RWPE2 (cell line): ENCODE measurements at regions not wholly inside any gene's neighbourhood (a gene's known extent, or its start where the extent isn't known, plus 50 kb on each side); places are given as distances from the start of the nearest gene placed in this dataset.

Source experiments
- ATAC-seq: fragments of 200-7000 bp; cut with Tn5 transposase; 3 replicates; pipeline ENCODE4 v1.9.1; 2021; ENCODE audit warnings: low read depth
- DNase-seq: peaks from one replicate; pipeline ENCODE4 v3.0.0-alpha.2; 2020; ENCODE audit warnings: low spot score
- H3K27ac ChIP-seq: fragments of 450-650 bp; 2 replicates; pipeline ENCODE4 v1.5.1; 2017; ENCODE audit warnings: mild to moderate bottlenecking; ENCODE audit not compliant: poor library complexity, severe bottlenecking
- H3K27me3 ChIP-seq: fragments of 250-450 bp; sonication (Bioruptor Pico); 2 replicates; pipeline ENCODE4 v1.5.1; 2021; ENCODE audit warnings: mild to moderate bottlenecking, moderate library complexity; ENCODE audit not compliant: insufficient read depth, poor library complexity, severe bottlenecking
- H3K36me3 ChIP-seq: fragments of 250-450 bp; sonication (Bioruptor Pico); 2 replicates; pipeline ENCODE4 v1.5.1; 2020; ENCODE audit warnings: low read depth, mild to moderate bottlenecking, moderate library complexity
- H3K4me1 ChIP-seq: fragments of 250-450 bp; sonication (Bioruptor Pico); 2 replicates; pipeline ENCODE4 v1.5.1; 2021; ENCODE audit warnings: mild to moderate bottlenecking, moderate library complexity; ENCODE audit not compliant: insufficient read depth, poor library complexity, severe bottlenecking
- H3K4me3 ChIP-seq: fragments of 250-450 bp; sonication (Bioruptor Pico); 2 replicates; pipeline ENCODE4 v1.5.1; 2021; ENCODE audit warnings: mild to moderate bottlenecking, moderate library complexity; ENCODE audit not compliant: severe bottlenecking
- H3K9me3 ChIP-seq: fragments of 250-450 bp; sonication (Bioruptor Pico); 2 replicates; pipeline ENCODE4 v1.5.1; 2021; ENCODE audit warnings: mild to moderate bottlenecking, moderate library complexity; ENCODE audit not compliant: severe bottlenecking
- CTCF ChIP-seq: fragments of 450-650 bp; IDR thresholded peaks from one replicate; pipeline ENCODE4 v1.5.1; 2017; ENCODE audit warnings: mild to moderate bottlenecking, moderate library complexity; ENCODE audit not compliant: poor library complexity, severe bottlenecking

DNA sequence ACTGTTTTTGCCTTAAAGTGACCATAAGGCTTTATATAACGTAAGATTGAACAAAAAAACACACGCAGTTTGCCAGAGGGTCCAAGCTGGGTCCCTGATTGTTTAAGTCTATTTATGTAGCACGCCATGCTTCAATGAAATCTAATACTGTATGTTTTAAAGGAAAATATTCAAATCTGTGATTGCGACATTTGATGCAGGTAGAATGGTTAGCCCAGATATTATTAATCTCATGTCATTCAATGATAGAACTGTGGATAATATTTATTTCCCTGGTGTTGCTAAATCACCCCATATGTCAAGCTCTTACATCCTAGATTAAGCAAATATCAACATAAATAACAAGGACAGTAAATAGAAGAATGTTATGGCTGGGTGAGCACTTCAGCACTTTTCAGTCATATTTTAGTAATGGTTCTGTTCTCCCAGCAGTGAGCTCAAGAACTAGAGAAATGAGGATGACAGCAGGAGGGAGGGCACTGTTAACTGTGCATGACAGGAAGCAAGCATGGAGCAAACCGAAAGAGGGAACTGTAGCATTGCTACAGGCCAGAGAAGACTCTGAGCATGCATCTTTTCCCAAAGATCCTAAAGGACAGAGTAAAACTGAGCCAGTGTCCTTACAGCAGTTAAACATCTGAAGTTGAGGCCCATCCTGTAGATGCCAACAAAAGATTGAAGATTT is 465.7 kb upstream of the MGAT4C start:
- no peaks in the 10 kb centered on the region for H3K27me3 ChIP-seq
- DNase-seq: no peak

GRCh38 chr12:86719381-86719780 is 463.2 kb upstream of the MGAT4C start:
- TF ChIP-seq CTCF: no peak
- Histone ChIP-seq H3K4me1 (peaks cover 5% of the 10 kb centered on the region), H3K27me3 (no peaks in the 10 kb centered on the region), H3K9me3 (no peaks in the 10 kb centered on the region), H3K27ac (no peak overlapping the region), H3K36me3 (no peaks in the 10 kb centered on the region), H3K4me3 (no peak overlapping the region)
- ATAC-seq: peak; percentile 77
- no peak for DNase-seq

More for the DNA sequence above, 465.7 kb upstream of the MGAT4C start:
- no peak for TF ChIP-seq CTCF
- Histone ChIP-seq H3K36me3 (no peaks in the 10 kb centered on the region), H3K4me1 (peaks cover 11% of the 10 kb centered on the region), H3K4me3 (no peak overlapping the region), H3K9me3 (no peaks in the 10 kb centered on the region), H3K27ac (no peak overlapping the region)
- ATAC-seq: no peak

GRCh38 chr12:86713121-86713520 is 456.9 kb upstream of the MGAT4C start:
- no peak for TF ChIP-seq CTCF
- no peaks in the 10 kb centered on the region for H3K27me3 ChIP-seq
- peaks cover 20% of the 10 kb centered on the region for H3K4me1 ChIP-seq
- no peaks in the 10 kb centered on the region for H3K36me3 ChIP-seq
- peak overlapping the region; percentile 75 for H3K27ac ChIP-seq
- peaks cover 2% of the 10 kb centered on the region for H3K9me3 ChIP-seq
- no peak overlapping the region for H3K4me3 ChIP-seq
- DNase-seq (no peak), ATAC-seq (no peak)

- peaks cover 2% of the 10 kb centered on the region for H3K9me3 ChIP-seq
- peak overlapping the region; percentile 75 for H3K27ac ChIP-seq
- ATAC-seq (peak; percentile 98), DNase-seq (no peak)
- H3K4me3 ChIP-seq: no peak overlapping the region
- H3K27me3 ChIP-seq: no peaks in the 10 kb centered on the region
- TF ChIP-seq CTCF: no peak
- H3K4me1 ChIP-seq: peaks cover 19% of the 10 kb centered on the region
- no peaks in the 10 kb centered on the region for H3K36me3 ChIP-seq
Measured at GRCh38 chr12:86712425-86712843, 456.2 kb upstream of the MGAT4C start.

DNA sequence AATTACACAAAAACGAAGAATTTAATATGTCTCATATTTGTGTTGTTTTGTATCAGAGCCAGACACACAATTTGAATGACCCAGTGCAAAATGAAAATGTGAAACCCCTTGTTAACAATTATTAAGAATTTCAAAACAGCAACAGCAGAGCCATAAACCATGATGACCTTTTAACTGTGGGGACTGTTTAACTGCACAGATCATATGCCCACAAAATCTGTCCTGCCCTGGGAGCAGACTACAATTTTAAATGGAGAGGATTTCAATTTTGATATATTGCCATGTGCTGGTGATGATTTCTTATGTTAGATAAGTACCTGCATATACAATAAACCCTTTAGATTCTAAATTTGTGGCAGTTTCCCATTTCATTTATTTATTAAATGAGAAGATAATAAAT is 455.5 kb upstream of the MGAT4C start:
- Histone ChIP-seq H3K36me3 (no peaks in the 10 kb centered on the region), H3K9me3 (peaks cover 2% of the 10 kb centered on the region), H3K4me3 (no peak overlapping the region), H3K27me3 (no peaks in the 10 kb centered on the region), H3K4me1 (peaks cover 16% of the 10 kb centered on the region), H3K27ac (peak overlapping the region; percentile 75)
- no peak for DNase-seq
- no peak for ATAC-seq
- no peak for TF ChIP-seq CTCF
